Fibroblast of skin of left biceps (primary cell): ENCODE measurements at regions not wholly inside any gene's neighbourhood (a gene's known extent, or its start where the extent isn't known, plus 50 kb on each side); places are given as distances from the start of the nearest gene placed in this dataset.

Experiments
- DNase-seq, 2 experiments: peaks; one replicate each; pipeline ENCODE4 v3.0.0-alpha.2; 2013; ENCODE audit warnings: low read depth in 2 of 2

GRCh38 chr2:74735009-74735408, 81.0 kb downstream of the SEMA4F start:
- DNase-seq: no peak

GRCh38 chr2:74735564-74735963, 81.5 kb downstream of the SEMA4F start:
- no peak for DNase-seq

GRCh38 chr2:74736589-74736988, 82.5 kb downstream of the SEMA4F start:
- no peak for DNase-seq

- no peak for DNase-seq
Observed at GRCh38 chr2:74738586-74738985, 84.5 kb downstream of the SEMA4F start.

GRCh38 chr2:74739129-74739528, 85.1 kb downstream of the SEMA4F start:
- DNase-seq: no peak

- no peak for DNase-seq
Observed at GRCh38 chr2:74739733-74740241, 85.7 kb downstream of the SEMA4F start.

GRCh38 chr2:74740395-74740740, 86.3 kb downstream of the SEMA4F start:
- DNase-seq: no peak

- DNase-seq: peak; percentile 71
Observed at GRCh38 chr2:74740741-74741431, 86.8 kb downstream of the SEMA4F start.

GRCh38 chr2:74741629-74742028, 87.6 kb downstream of the SEMA4F start:
- no peak for DNase-seq

GRCh38 chr2:74742471-74742870, 88.4 kb downstream of the SEMA4F start:
- no peak for DNase-seq

- no peak for DNase-seq
Observed at GRCh38 chr2:74743039-74743438, 89.0 kb downstream of the SEMA4F start.

- DNase-seq: no peak
Observed at GRCh38 chr2:74743778-74744177, 89.7 kb downstream of the SEMA4F start.

- no peak for DNase-seq
Observed at GRCh38 chr2:74744731-74745515, 89.0 kb upstream of the HK2 start.

- no peak for DNase-seq
Observed at GRCh38 chr2:74745766-74746165, 88.2 kb upstream of the HK2 start.

- no peak for DNase-seq
Observed at GRCh38 chr2:74746480-74746879, 87.4 kb upstream of the HK2 start.

- peak; percentile 17 to 31 for DNase-seq
Observed at GRCh38 chr2:74747411-74748080, 86.4 kb upstream of the HK2 start.

- DNase-seq: no peak
Observed at GRCh38 chr2:74748665-74749064, 85.3 kb upstream of the HK2 start.

- DNase-seq: no peak
Observed at GRCh38 chr2:74749432-74749831, 84.5 kb upstream of the HK2 start.

- no peak for DNase-seq
Observed at GRCh38 chr2:74751981-74752851, 81.7 kb upstream of the HK2 start.

- DNase-seq: no peak
Observed at GRCh38 chr2:74755386-74755785, 78.5 kb upstream of the HK2 start.

GRCh38 chr2:74756356-74756890, 77.5 kb upstream of the HK2 start:
- DNase-seq: no peak
